ENCODE measurements at regions not wholly inside any gene's neighbourhood (a gene's known extent, or its start where the extent isn't known, plus 50 kb on each side); places are given as distances from the start of the nearest gene placed in this dataset.
A peak's percentile ranks its signal among the peaks of the same experiment; 100 is the strongest.

GRCh38 chr2:241986836-241987641 is 117.5 kb downstream of the RTP5 start:
- TF ChIP-seq POLR2AphosphoS5 (IDR thresholded peaks at IDR 0.05) (no peak), CTCF (IDR thresholded peaks at IDR 0.05) (no peak), POLR2A (IDR thresholded peaks at IDR 0.05) (no peak), EP300 (IDR thresholded peaks at IDR 0.05) (no peak)
- Histone ChIP-seq H3K27me3 (peaks cover 26% of the 10 kb centered on the region), H3K4me1 (no peaks in the 10 kb centered on the region), H3K36me3 (no peaks in the 10 kb centered on the region), H3K27ac (no peak overlapping the region), H3K9me3 (no peaks in the 10 kb centered on the region), H3K4me3 (no peak overlapping the region)
- WGBS, 2 donors (ENCODE audit: low coverage in 1 of 2) = 70 to 80% methylated on average over 21 to 24 of the region's 43 CpGs
- peak; percentile 34 for ATAC-seq

DNA sequence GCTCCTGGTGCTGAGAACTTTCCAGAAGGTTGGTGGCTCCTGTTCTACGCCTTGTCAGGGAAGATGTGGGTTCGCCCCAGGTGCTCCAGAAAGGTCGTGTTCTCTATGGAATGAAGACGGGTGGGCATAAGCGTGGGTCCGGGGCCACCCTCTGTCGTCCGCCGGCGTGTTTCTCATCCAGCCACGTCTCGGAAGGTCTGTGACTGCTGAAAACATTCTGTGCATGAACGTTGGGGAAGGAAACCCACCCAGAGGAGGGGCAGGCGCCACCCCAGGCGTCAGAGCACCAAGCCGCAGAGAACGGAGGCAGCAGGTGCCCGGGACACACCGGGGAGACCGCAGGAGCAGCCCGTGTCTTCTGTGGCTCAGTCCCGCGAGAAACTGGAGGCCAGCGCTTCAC is 118.2 kb downstream of the RTP5 start:
- Histone ChIP-seq H3K4me1 (no peaks in the 10 kb centered on the region), H3K27me3 (peaks cover 27% of the 10 kb centered on the region), H3K4me3 (no peak overlapping the region), H3K36me3 (no peaks in the 10 kb centered on the region), H3K27ac (no peak overlapping the region), H3K9me3 (no peaks in the 10 kb centered on the region)
- WGBS, 2 donors (ENCODE audit: low coverage in 1 of 2) = 93% methylated on average over 10 of the region's 24 CpGs; no CpG with 5 or more reads in 1 of the 2 donors
- TF ChIP-seq CTCF (IDR thresholded peaks at IDR 0.05) (no peak), POLR2AphosphoS5 (IDR thresholded peaks at IDR 0.05) (no peak), EP300 (IDR thresholded peaks at IDR 0.05) (no peak), POLR2A (IDR thresholded peaks at IDR 0.05) (no peak)
- no peak for ATAC-seq

DNA sequence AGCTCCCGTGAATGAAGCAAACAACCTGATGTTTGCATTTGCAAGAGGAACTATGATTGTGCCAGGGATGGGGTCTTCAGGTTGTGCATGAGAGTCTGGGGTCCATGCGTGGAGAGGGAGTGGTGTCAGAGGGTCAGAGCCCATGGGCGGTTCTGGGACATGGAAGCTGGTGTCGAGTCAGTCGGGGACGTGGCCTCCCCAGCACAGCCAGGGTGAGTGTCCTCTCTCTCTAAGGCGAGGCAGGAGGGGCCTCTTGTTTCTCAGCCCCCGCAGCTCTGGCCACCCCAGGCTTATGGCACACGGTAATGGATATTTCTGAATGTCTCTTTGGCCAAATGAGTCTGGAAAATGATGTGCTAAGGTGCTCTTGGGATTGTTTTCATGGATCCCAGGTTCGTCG is 118.6 kb downstream of the RTP5 start:
- no peaks in the 10 kb centered on the region for H3K9me3 ChIP-seq
- peaks cover 31% of the 10 kb centered on the region for H3K27me3 ChIP-seq
- no peaks in the 10 kb centered on the region for H3K36me3 ChIP-seq
- ATAC-seq = no peak
- H3K27ac ChIP-seq = no peak overlapping the region
- WGBS, 2 donors (ENCODE audit: low coverage in 1 of 2) = 91 to 93% methylated on average over 3 to 4 of the region's 11 CpGs
- no peak overlapping the region for H3K4me3 ChIP-seq
- no peaks in the 10 kb centered on the region for H3K4me1 ChIP-seq
- TF ChIP-seq POLR2AphosphoS5 (IDR thresholded peaks at IDR 0.05) (no peak), EP300 (IDR thresholded peaks at IDR 0.05) (no peak), POLR2A (IDR thresholded peaks at IDR 0.05) (no peak)

GRCh38 chr2:241989074-241989473 is 119.5 kb downstream of the RTP5 start:
- Histone ChIP-seq H3K9me3 (no peaks in the 10 kb centered on the region), H3K4me1 (no peaks in the 10 kb centered on the region), H3K27me3 (peaks cover 29% of the 10 kb centered on the region), H3K4me3 (no peak overlapping the region), H3K27ac (no peak overlapping the region), H3K36me3 (no peaks in the 10 kb centered on the region)
- TF ChIP-seq CTCF (IDR thresholded peaks at IDR 0.05) (no peak), POLR2A (IDR thresholded peaks at IDR 0.05) (no peak), EP300 (IDR thresholded peaks at IDR 0.05) (no peak), POLR2AphosphoS5 (IDR thresholded peaks at IDR 0.05) (no peak)
- 89 to 95% methylated on average over 4 to 7 of the region's 7 CpGs for WGBS, 2 donors (ENCODE audit: low coverage in 1 of 2)
- no peak for ATAC-seq

DNA sequence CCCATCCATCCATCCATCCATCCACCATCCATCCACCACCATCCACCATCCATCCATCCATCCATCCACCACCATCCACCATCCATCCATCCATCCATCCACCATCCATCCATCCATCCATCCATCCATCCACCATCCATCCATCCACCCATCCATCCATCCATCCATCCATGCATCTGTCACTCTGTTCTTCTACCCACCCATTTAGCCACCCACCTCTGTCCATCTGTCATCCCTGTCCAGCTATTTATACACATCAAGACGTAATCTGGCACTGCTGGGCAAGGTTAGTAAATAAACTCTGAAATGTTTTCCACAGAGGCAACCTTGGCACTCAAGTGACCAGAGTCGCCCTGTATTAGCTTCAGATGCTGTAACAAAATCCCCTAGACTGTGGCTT is 120.9 kb downstream of the RTP5 start:
- TF ChIP-seq CTCF (IDR thresholded peaks at IDR 0.05) (no peak), POLR2A (IDR thresholded peaks at IDR 0.05) (no peak), EP300 (IDR thresholded peaks at IDR 0.05) (no peak), POLR2AphosphoS5 (IDR thresholded peaks at IDR 0.05) (no peak)
- no peak for ATAC-seq
- peaks cover 26% of the 10 kb centered on the region for H3K27me3 ChIP-seq
- no peaks in the 10 kb centered on the region for H3K4me1 ChIP-seq
- H3K4me3 ChIP-seq = no peak overlapping the region
- no peaks in the 10 kb centered on the region for H3K9me3 ChIP-seq
- H3K36me3 ChIP-seq = no peaks in the 10 kb centered on the region
- no peak overlapping the region for H3K27ac ChIP-seq
- 78 to 80% methylated on average over 1 of the region's 2 CpGs for WGBS, 2 donors (ENCODE audit: low coverage in 1 of 2)

Measured in gastroesophageal sphincter (tissue), 4 donors.